Astrocyte (in vitro differentiated cells and primary cell): ENCODE measurements at regions not wholly inside any gene's neighbourhood (a gene's known extent, or its start where the extent isn't known, plus 50 kb on each side); places are given as distances from the start of the nearest gene placed in this dataset.

Source experiments
- DNase-seq: peaks from one replicate; pipeline ENCODE4 v3.0.0-alpha.2; 2010; ENCODE audit warnings: low read depth
- FAIRE-seq: peaks from 2 replicates; lab custom pipeline; 2011; peaks lifted over from hg19 to GRCh38; lab: Jason Lieb, UNC
- H2AFZ ChIP-seq: 2 replicates; pipeline ENCODE4 v1.6.0; 2012; ENCODE audit warnings: low read depth, low read length, inconsistent platforms
- H3K27ac ChIP-seq: 2 replicates; pipeline ENCODE4 v1.5.1; 2011; ENCODE audit warnings: low read depth, low read length, inconsistent platforms
- H3K27me3 ChIP-seq: 2 replicates; pipeline ENCODE4 v1.6.0; 2011; ENCODE audit warnings: low read length, inconsistent platforms; ENCODE audit not compliant: insufficient read depth
- H3K36me3 ChIP-seq: 2 replicates; pipeline ENCODE4 v1.5.1; 2011; ENCODE audit warnings: low read length, inconsistent platforms; ENCODE audit not compliant: insufficient read depth
- H3K4me1 ChIP-seq: 2 replicates; pipeline ENCODE4 v1.5.1; 2011; ENCODE audit warnings: low read length, inconsistent platforms; ENCODE audit not compliant: insufficient read depth
- H3K4me2 ChIP-seq: 2 replicates; pipeline ENCODE4 v1.6.0; 2012; ENCODE audit warnings: low read length, inconsistent platforms
- H3K4me3 ChIP-seq: 2 replicates; pipeline ENCODE4 v1.5.1; 2011; ENCODE audit warnings: low read depth, mild to moderate bottlenecking, low read length, inconsistent platforms; ENCODE audit not compliant: insufficient read depth
- H3K79me2 ChIP-seq: 2 replicates; pipeline ENCODE4 v1.6.0; 2012; ENCODE audit warnings: mild to moderate bottlenecking, low read length, inconsistent platforms; ENCODE audit not compliant: insufficient read depth
- H3K9ac ChIP-seq: 2 replicates; pipeline ENCODE4 v1.6.0; 2012; ENCODE audit warnings: mild to moderate bottlenecking, low read length, inconsistent platforms
- H3K9me3 ChIP-seq: 2 replicates; pipeline ENCODE4 v1.5.1; 2012; ENCODE audit warnings: low read depth, mild to moderate bottlenecking, low read length, inconsistent platforms; ENCODE audit not compliant: insufficient read depth
- H4K20me1 ChIP-seq: 2 replicates; pipeline ENCODE4 v1.6.0; 2012; ENCODE audit warnings: low read length, inconsistent platforms; ENCODE audit not compliant: insufficient read depth
- H3K27ac Mint-ChIP-seq: one replicate; pipeline ENCODE4 v1.8.0; 2021; ENCODE audit warnings: mild to moderate bottlenecking, mixed read lengths; ENCODE audit not compliant: unreplicated experiment
- H3K27me3 Mint-ChIP-seq: one replicate; pipeline ENCODE4 v1.8.0; 2021; ENCODE audit warnings: low read depth, mixed read lengths; ENCODE audit not compliant: unreplicated experiment
- H3K36me3 Mint-ChIP-seq: one replicate; pipeline ENCODE4 v1.8.0; 2021; ENCODE audit warnings: low read depth, mixed read lengths; ENCODE audit not compliant: unreplicated experiment
- H3K4me1 Mint-ChIP-seq: one replicate; pipeline ENCODE4 v1.8.0; 2021; ENCODE audit warnings: low read depth, mixed read lengths; ENCODE audit not compliant: unreplicated experiment
- H3K4me3 Mint-ChIP-seq: one replicate; pipeline ENCODE4 v1.8.0; 2021; ENCODE audit warnings: mild to moderate bottlenecking, moderate library complexity, mixed read lengths; ENCODE audit not compliant: unreplicated experiment
- H3K9me3 Mint-ChIP-seq: one replicate; pipeline ENCODE4 v1.8.0; 2021; ENCODE audit warnings: mild to moderate bottlenecking, mixed read lengths; ENCODE audit not compliant: unreplicated experiment
- EZH2 ChIP-seq: IDR thresholded peaks from 2 replicates; pipeline ENCODE4 v1.6.1; 2012; ENCODE audit warnings: mild to moderate bottlenecking, low read length, inconsistent platforms; ENCODE audit not compliant: insufficient read depth
- TF ChIP-seq, protein P1 (sequence below): IDR thresholded peaks from 2 replicates; pipeline ENCODE4 v1.5.1; 2011; ENCODE audit warnings: low read depth, mild to moderate bottlenecking, inconsistent platforms, low read length, moderate library complexity; ENCODE audit not compliant: insufficient read depth

- Histone ChIP-seq H3K79me2 (no peaks in the 10 kb centered on the region), H3K9ac (no peak overlapping the region), H4K20me1 (no peaks in the 10 kb centered on the region), H3K9me3 (no peaks in the 10 kb centered on the region), H3K4me1 (no peaks in the 10 kb centered on the region), H3K27ac (no peak overlapping the region), H3K27me3 (no peaks in the 10 kb centered on the region), H3K4me3 (no peak overlapping the region), H3K4me2 (no peak overlapping the region), H2AFZ (no peak overlapping the region), H3K36me3 (no peaks in the 10 kb centered on the region)
- Mint-ChIP-seq H3K4me3 (no peak overlapping the region), H3K9me3 (no peaks in the 10 kb centered on the region), H3K27ac (no peak overlapping the region), H3K36me3 (no peaks in the 10 kb centered on the region), H3K27me3 (no peaks in the 10 kb centered on the region), H3K4me1 (peaks cover 1% of the 10 kb centered on the region)
- DNase-seq (no peak), FAIRE-seq (no peak)
- no peak for TF ChIP-seq EZH2
- TF ChIP-seq, protein P1, sequence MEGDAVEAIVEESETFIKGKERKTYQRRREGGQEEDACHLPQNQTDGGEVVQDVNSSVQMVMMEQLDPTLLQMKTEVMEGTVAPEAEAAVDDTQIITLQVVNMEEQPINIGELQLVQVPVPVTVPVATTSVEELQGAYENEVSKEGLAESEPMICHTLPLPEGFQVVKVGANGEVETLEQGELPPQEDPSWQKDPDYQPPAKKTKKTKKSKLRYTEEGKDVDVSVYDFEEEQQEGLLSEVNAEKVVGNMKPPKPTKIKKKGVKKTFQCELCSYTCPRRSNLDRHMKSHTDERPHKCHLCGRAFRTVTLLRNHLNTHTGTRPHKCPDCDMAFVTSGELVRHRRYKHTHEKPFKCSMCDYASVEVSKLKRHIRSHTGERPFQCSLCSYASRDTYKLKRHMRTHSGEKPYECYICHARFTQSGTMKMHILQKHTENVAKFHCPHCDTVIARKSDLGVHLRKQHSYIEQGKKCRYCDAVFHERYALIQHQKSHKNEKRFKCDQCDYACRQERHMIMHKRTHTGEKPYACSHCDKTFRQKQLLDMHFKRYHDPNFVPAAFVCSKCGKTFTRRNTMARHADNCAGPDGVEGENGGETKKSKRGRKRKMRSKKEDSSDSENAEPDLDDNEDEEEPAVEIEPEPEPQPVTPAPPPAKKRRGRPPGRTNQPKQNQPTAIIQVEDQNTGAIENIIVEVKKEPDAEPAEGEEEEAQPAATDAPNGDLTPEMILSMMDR, result no peak
Measured at GRCh38 chr9:11063263-11063662, 450.5 kb upstream of the PTPRD start.

- DNase-seq (no peak), FAIRE-seq (no peak)
Measured at GRCh38 chr9:11064909-11065308, 452.1 kb upstream of the PTPRD start.

DNA sequence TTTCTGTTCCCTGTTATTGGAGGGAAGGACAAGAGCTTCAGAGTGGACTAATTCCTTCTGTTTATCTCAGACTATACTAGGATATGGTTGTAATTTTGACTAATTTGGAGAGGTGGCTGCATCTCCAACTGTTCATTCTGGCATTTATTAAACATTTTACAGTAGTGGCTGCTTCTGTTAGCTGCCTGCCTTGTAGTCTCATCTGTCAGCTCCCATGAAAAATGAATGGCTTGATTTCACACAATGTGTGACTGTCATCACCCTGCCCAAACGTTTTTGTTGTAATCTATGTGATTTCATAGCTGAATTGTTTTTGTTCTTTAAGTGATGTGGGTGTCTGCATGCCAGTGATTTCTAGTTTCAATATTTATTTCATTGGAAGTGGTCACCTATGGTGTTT, 459.4 kb upstream of the PTPRD start:
- no peak for FAIRE-seq
- H3K27me3 ChIP-seq, result no peaks in the 10 kb centered on the region
- Mint-ChIP-seq H3K4me1 (no peaks in the 10 kb centered on the region), H3K27ac (no peak overlapping the region), H3K4me3 (no peak overlapping the region), H3K27me3 (no peaks in the 10 kb centered on the region), H3K36me3 (no peaks in the 10 kb centered on the region), H3K9me3 (peaks cover 2% of the 10 kb centered on the region)
- no peaks in the 10 kb centered on the region for H3K4me1 ChIP-seq
- H4K20me1 ChIP-seq, result no peaks in the 10 kb centered on the region
- H3K36me3 ChIP-seq, result no peaks in the 10 kb centered on the region
- H3K9me3 ChIP-seq, result no peaks in the 10 kb centered on the region
- no peak overlapping the region for H3K4me3 ChIP-seq
- no peak overlapping the region for H3K9ac ChIP-seq
- H3K4me2 ChIP-seq, result no peak overlapping the region
- no peak for DNase-seq
- H3K27ac ChIP-seq, result no peak overlapping the region
- no peaks in the 10 kb centered on the region for H3K79me2 ChIP-seq
- TF ChIP-seq, protein P1, result no peak
- no peak for TF ChIP-seq EZH2
- H2AFZ ChIP-seq, result no peak overlapping the region

More at GRCh38 chr9:11064909-11065308, 452.1 kb upstream of the PTPRD start:
- no peak overlapping the region for H3K4me3 ChIP-seq
- no peak overlapping the region for H3K27ac Mint-ChIP-seq
- no peaks in the 10 kb centered on the region for H3K9me3 Mint-ChIP-seq
- H3K27ac ChIP-seq, result no peak overlapping the region
- H3K4me1 Mint-ChIP-seq, result peaks cover 1% of the 10 kb centered on the region
- H3K27me3 ChIP-seq, result no peaks in the 10 kb centered on the region
- no peaks in the 10 kb centered on the region for H3K9me3 ChIP-seq
- H2AFZ ChIP-seq, result no peak overlapping the region
- no peak overlapping the region for H3K4me2 ChIP-seq
- no peaks in the 10 kb centered on the region for H4K20me1 ChIP-seq
- no peaks in the 10 kb centered on the region for H3K27me3 Mint-ChIP-seq
- H3K36me3 ChIP-seq, result no peaks in the 10 kb centered on the region
- no peak for TF ChIP-seq EZH2
- TF ChIP-seq, protein P1, result no peak
- no peaks in the 10 kb centered on the region for H3K79me2 ChIP-seq
- no peaks in the 10 kb centered on the region for H3K4me1 ChIP-seq
- H3K4me3 Mint-ChIP-seq, result no peak overlapping the region
- H3K36me3 Mint-ChIP-seq, result no peaks in the 10 kb centered on the region
- no peak overlapping the region for H3K9ac ChIP-seq
